DND-41 (cell line): ENCODE measurements at regions not wholly inside any gene's neighbourhood (a gene's known extent, or its start where the extent isn't known, plus 50 kb on each side); places are given as distances from the start of the nearest gene placed in this dataset.

ENCODE experiments used
- EZH2 ChIP-seq: IDR thresholded peaks from 3 replicates; pipeline ENCODE4 v1.6.1; 2012; ENCODE audit warnings: borderline replicate concordance, low read depth, mild to moderate bottlenecking, moderate library complexity, low read length, inconsistent platforms; ENCODE audit not compliant: severe bottlenecking
- TF ChIP-seq, protein P1 (sequence below): IDR thresholded peaks from 2 replicates; pipeline ENCODE4 v1.5.1; 2012; ENCODE audit warnings: borderline replicate concordance, low read length, moderate library complexity, mild to moderate bottlenecking; ENCODE audit not compliant: poor library complexity, severe bottlenecking; ENCODE audit errors: extremely low read depth

DNA sequence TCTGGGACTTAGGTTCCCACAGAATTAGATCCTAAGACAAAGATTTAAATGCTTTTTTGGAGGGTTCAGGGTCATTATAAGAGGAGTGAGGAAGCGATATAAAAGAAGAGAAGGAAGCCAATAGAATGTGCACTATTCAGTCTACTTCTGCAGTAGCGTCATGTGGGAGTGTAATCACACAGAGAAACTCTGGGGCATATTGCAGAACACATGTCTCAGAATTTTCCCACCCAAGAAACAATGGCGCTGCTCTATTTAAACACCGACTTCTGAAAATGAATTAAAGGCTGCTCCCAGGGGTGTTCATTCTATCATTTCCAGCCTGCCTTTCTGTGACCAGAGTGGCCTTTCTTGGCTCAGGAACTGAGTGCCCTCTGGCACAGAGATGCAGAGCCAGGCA, 617.6 kb downstream of the FGF9 start:
- TF ChIP-seq, protein P1, sequence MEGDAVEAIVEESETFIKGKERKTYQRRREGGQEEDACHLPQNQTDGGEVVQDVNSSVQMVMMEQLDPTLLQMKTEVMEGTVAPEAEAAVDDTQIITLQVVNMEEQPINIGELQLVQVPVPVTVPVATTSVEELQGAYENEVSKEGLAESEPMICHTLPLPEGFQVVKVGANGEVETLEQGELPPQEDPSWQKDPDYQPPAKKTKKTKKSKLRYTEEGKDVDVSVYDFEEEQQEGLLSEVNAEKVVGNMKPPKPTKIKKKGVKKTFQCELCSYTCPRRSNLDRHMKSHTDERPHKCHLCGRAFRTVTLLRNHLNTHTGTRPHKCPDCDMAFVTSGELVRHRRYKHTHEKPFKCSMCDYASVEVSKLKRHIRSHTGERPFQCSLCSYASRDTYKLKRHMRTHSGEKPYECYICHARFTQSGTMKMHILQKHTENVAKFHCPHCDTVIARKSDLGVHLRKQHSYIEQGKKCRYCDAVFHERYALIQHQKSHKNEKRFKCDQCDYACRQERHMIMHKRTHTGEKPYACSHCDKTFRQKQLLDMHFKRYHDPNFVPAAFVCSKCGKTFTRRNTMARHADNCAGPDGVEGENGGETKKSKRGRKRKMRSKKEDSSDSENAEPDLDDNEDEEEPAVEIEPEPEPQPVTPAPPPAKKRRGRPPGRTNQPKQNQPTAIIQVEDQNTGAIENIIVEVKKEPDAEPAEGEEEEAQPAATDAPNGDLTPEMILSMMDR: no peak
- no peak for TF ChIP-seq EZH2
